Endothelial cell of umbilical vein (primary cell): ENCODE measurements at regions not wholly inside any gene's neighbourhood (a gene's known extent, or its start where the extent isn't known, plus 50 kb on each side); places are given as distances from the start of the nearest gene placed in this dataset.

Experiments used
- BruUV-seq: library from RNA; stranded (reverse); fragments of 400-500 nt; replicated peaks from 2 replicates; lab custom pipeline; 2021; lab: Mats Ljungman, UMichigan
- CTCF ChIA-PET: fragments of 300-600, 350-600 bp; sonication (Branson Sonifier 250); formaldehyde crosslinking; loops from one replicate; lab custom pipeline; 2021; ENCODE audit warnings: antibody characterized with exemption, inconsistent platforms; lab: Charles Lee
- POLR2A ChIA-PET: fragments of 300-600, 350-600 bp; sonication (Branson Sonifier 250); formaldehyde crosslinking; loops from one replicate; lab custom pipeline; 2021; ENCODE audit warnings: antibody characterized with exemption, inconsistent platforms; lab: Charles Lee
- DNase-seq: peaks from one replicate; pipeline ENCODE4 v3.0.0-alpha.2; 2011; ENCODE audit warnings: low read depth, low spot score
- FAIRE-seq: peaks from 2 replicates; lab custom pipeline; 2011; peaks lifted over from hg19 to GRCh38; lab: Jason Lieb, UNC
- H2AFZ ChIP-seq: 2 replicates; pipeline ENCODE4 v1.6.0; 2012; ENCODE audit warnings: low read depth, low read length, control low read depth, inconsistent platforms
- H3K27ac ChIP-seq: 2 replicates; pipeline ENCODE4 v1.5.1; 2011; ENCODE audit warnings: low read depth, mild to moderate bottlenecking, control low read depth, low read length, moderate library complexity; ENCODE audit not compliant: insufficient read depth
- H3K27me3 ChIP-seq, 2 experiments: 2 replicates each; pipeline versions ENCODE4 v1.6.0 to v1.6.1; 2011; ENCODE audit warnings: low read length in 2 of 2, mixed read lengths in 1 of 2; ENCODE audit not compliant: control insufficient read depth in 2 of 2, insufficient read depth in 2 of 2
- H3K36me3 ChIP-seq, 2 experiments: 2 replicates in 1 of 2; 3 replicates in 1 of 2; pipeline ENCODE4 v1.5.1; 2011; ENCODE audit warnings: low read length in 2 of 2, mild to moderate bottlenecking in 1 of 2, moderate library complexity in 1 of 2; ENCODE audit not compliant: control insufficient read depth in 2 of 2, insufficient read depth in 2 of 2; ENCODE audit errors: extremely low read depth in 1 of 2
- H3K4me1 ChIP-seq: 3 replicates; pipeline ENCODE4 v1.5.1; 2011; ENCODE audit warnings: mild to moderate bottlenecking, low read length; ENCODE audit not compliant: control insufficient read depth, insufficient read depth; ENCODE audit errors: extremely low read depth
- H3K4me2 ChIP-seq: 2 replicates; pipeline ENCODE4 v1.6.1; 2011; ENCODE audit warnings: low read length, control low read depth, mixed read lengths; ENCODE audit not compliant: insufficient read depth
- H3K4me3 ChIP-seq, 3 experiments: fragments of 200-600 bp in 1 of 3; sonication (generic), shearing (Covaris generic) in 1 of 3; replicated peaks in 1 of 3; 2 replicates each; pipeline ENCODE4 v1.5.1; 2011 to 2016; ENCODE audit warnings: control low read depth in 3 of 3, low read length in 3 of 3, mild to moderate bottlenecking in 2 of 3, inconsistent platforms in 1 of 3, low read depth in 1 of 3, moderate library complexity in 1 of 3; ENCODE audit not compliant: insufficient read depth in 1 of 3
- H3K79me2 ChIP-seq: 2 replicates; pipeline ENCODE4 v1.6.0; 2012; ENCODE audit warnings: low read length, inconsistent platforms; ENCODE audit not compliant: control insufficient read depth, insufficient read depth
- H3K9ac ChIP-seq: replicated peaks from 2 replicates; pipeline ENCODE3; 2011; ENCODE audit warnings: low read length, control low read depth; ENCODE audit not compliant: insufficient read depth; ENCODE audit errors: extremely low read depth
- H3K9me1 ChIP-seq: replicated peaks from 3 replicates; pipeline ENCODE4 v1.6.0; 2011; ENCODE audit warnings: mild to moderate bottlenecking, low read length; ENCODE audit not compliant: control insufficient read depth, insufficient read depth; ENCODE audit errors: extremely low read depth
- H3K9me3 ChIP-seq: replicated peaks from 2 replicates; pipeline ENCODE4 v1.5.1; 2012; ENCODE audit warnings: low read length, inconsistent platforms; ENCODE audit not compliant: control insufficient read depth, insufficient read depth
- H4K20me1 ChIP-seq: replicated peaks from 2 replicates; pipeline ENCODE3; 2011; ENCODE audit warnings: mild to moderate bottlenecking, low read length; ENCODE audit not compliant: control insufficient read depth, insufficient read depth; ENCODE audit errors: extremely low read depth
- EZH2 ChIP-seq: IDR thresholded peaks from 2 replicates; pipeline ENCODE4 v1.6.1; 2012; ENCODE audit warnings: borderline replicate concordance, low read depth, mild to moderate bottlenecking, moderate library complexity, low read length, inconsistent platforms; ENCODE audit not compliant: severe bottlenecking
- FOS ChIP-seq: IDR thresholded peaks from 2 replicates; pipeline ENCODE4 v1.6.1; 2011; ENCODE audit warnings: mild to moderate bottlenecking, low read length, moderate library complexity, borderline replicate concordance; ENCODE audit not compliant: insufficient read depth
- GATA2 ChIP-seq: IDR thresholded peaks from 2 replicates; pipeline ENCODE4 v1.7.0; 2011; ENCODE audit warnings: low read depth, mild to moderate bottlenecking, moderate library complexity, mixed read lengths, low read length; ENCODE audit not compliant: insufficient read length, insufficient read depth
- JUN ChIP-seq: IDR thresholded peaks from 2 replicates; pipeline ENCODE4 v1.6.1; 2011; ENCODE audit warnings: borderline replicate concordance, low read depth; ENCODE audit not compliant: insufficient read length, insufficient read depth
- MYC ChIP-seq: IDR thresholded peaks from one replicate; pipeline ENCODE4 v1.6.1; 2011; ENCODE audit warnings: mild to moderate bottlenecking, low read depth, low read length
- POLR2A ChIP-seq: IDR thresholded peaks from 2 replicates; pipeline ENCODE4 v1.6.1; 2012; ENCODE audit warnings: low read depth, mild to moderate bottlenecking, control low read depth, low read length
- POLR2AphosphoS5 ChIP-seq: IDR thresholded peaks from 2 replicates; pipeline ENCODE4 v1.6.1; 2012; ENCODE audit warnings: low read depth, mild to moderate bottlenecking, control low read depth, low read length, moderate library complexity; ENCODE audit not compliant: insufficient read depth
- dilution Hi-C: fragments of 300-500 bp; cut with MboI; formaldehyde crosslinking; loops from one replicate; pipeline ENCODE4 v1.15.0; 2019; ENCODE audit warnings: low sequenced_read_pairs; ENCODE audit not compliant: extremely low pct_ligation_motif_present
- intact Hi-C: fragments of 100-400 bp; cut with micrococcal nuclease; formaldehyde crosslinking; loops from one replicate; pipeline ENCODE4 v1.10.0; 2022
- TF ChIP-seq, protein P1 (sequence below): IDR thresholded peaks from 2 replicates; pipeline ENCODE4 v1.6.1; 2011; ENCODE audit not compliant: insufficient read depth, insufficient read length
- TF ChIP-seq, protein P2 (sequence below), 2 donors: IDR thresholded peaks; 1 replicate in 1 of 2; 2 replicates in 1 of 2; pipeline ENCODE4 v1.5.1; 2011; ENCODE audit warnings: low read length in 2 of 2, mild to moderate bottlenecking in 2 of 2, moderate library complexity in 2 of 2, control low read depth in 1 of 2, inconsistent platforms in 1 of 2, low read depth in 1 of 2; ENCODE audit not compliant: insufficient read depth in 1 of 2; ENCODE audit errors: extremely low read depth in 1 of 2

DNA sequence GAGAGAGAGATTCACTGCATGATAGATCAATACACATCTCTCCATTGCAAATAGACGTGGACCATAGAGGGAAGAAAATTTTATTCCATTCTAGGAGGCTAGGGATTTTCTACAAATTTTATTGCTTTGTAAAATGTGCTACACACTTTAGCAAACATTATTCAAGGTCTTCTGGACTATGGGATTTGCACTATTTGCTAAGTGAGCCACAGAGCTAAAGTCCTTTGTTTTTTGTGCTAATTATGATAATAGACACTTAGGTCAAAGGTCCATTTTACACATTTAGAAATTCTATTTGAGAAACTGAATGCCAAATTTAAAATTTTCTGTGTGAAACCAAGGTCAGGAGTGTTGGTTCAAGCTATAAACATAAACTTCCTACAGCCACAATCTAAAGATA, 672.3 kb downstream of the LRRC70 start:
- Histone ChIP-seq H3K27me3 (peaks cover 0 to under 1% of the 10 kb centered on the region in 2 experiments), H3K4me1 (no peaks in the 10 kb centered on the region), H3K9me1 (no peaks in the 10 kb centered on the region), H3K4me2 (no peak overlapping the region), H3K9me3 (no peaks in the 10 kb centered on the region), H2AFZ (no peak overlapping the region), H3K36me3 (no peaks in the 10 kb centered on the region), H4K20me1 (no peaks in the 10 kb centered on the region), H3K79me2 (no peaks in the 10 kb centered on the region), H3K9ac (no peak overlapping the region), H3K27ac (no peak overlapping the region), H3K4me3 (no peak overlapping the region)
- ChIA-PET CTCF (no interaction called here), POLR2A (no interaction called here)
- TF ChIP-seq POLR2AphosphoS5 (no peak), POLR2A (no peak), GATA2 (no peak), FOS (no peak), MYC (no peak), EZH2 (no peak), JUN (no peak)
- TF ChIP-seq, protein P1, sequence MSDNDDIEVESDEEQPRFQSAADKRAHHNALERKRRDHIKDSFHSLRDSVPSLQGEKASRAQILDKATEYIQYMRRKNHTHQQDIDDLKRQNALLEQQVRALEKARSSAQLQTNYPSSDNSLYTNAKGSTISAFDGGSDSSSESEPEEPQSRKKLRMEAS = no peak
- TF ChIP-seq, protein P2, sequence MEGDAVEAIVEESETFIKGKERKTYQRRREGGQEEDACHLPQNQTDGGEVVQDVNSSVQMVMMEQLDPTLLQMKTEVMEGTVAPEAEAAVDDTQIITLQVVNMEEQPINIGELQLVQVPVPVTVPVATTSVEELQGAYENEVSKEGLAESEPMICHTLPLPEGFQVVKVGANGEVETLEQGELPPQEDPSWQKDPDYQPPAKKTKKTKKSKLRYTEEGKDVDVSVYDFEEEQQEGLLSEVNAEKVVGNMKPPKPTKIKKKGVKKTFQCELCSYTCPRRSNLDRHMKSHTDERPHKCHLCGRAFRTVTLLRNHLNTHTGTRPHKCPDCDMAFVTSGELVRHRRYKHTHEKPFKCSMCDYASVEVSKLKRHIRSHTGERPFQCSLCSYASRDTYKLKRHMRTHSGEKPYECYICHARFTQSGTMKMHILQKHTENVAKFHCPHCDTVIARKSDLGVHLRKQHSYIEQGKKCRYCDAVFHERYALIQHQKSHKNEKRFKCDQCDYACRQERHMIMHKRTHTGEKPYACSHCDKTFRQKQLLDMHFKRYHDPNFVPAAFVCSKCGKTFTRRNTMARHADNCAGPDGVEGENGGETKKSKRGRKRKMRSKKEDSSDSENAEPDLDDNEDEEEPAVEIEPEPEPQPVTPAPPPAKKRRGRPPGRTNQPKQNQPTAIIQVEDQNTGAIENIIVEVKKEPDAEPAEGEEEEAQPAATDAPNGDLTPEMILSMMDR (IDR thresholded peaks at IDR 0.05; ENCODE audit: extremely low read depth in 1 of 2, insufficient read depth in 1 of 2, low read depth in 1 of 2, low read length in 2 of 2) = no peak
- BruUV-seq = no TSS peak
- DNase-seq (no peak), FAIRE-seq (no peak)
- intact Hi-C loops (no loop called here), dilution Hi-C loops (no loop called here)
